HL-60 (cell line): ENCODE measurements at regions not wholly inside any gene's neighbourhood (a gene's known extent, or its start where the extent isn't known, plus 50 kb on each side); places are given as distances from the start of the nearest gene placed in this dataset.

Source experiments
- CTCF ChIP-seq: IDR thresholded peaks from one replicate; pipeline ENCODE4 v1.5.1; 2011; ENCODE audit warnings: low read length, control low read depth, inconsistent platforms; ENCODE audit not compliant: insufficient read depth
- GABPA ChIP-seq: IDR thresholded peaks from 2 replicates; pipeline ENCODE4 v1.6.1; 2012; ENCODE audit warnings: low read depth
- POLR2AphosphoS5 ChIP-seq: IDR thresholded peaks from 2 replicates; pipeline ENCODE4 v1.6.1; 2012; ENCODE audit warnings: low read depth

DNA sequence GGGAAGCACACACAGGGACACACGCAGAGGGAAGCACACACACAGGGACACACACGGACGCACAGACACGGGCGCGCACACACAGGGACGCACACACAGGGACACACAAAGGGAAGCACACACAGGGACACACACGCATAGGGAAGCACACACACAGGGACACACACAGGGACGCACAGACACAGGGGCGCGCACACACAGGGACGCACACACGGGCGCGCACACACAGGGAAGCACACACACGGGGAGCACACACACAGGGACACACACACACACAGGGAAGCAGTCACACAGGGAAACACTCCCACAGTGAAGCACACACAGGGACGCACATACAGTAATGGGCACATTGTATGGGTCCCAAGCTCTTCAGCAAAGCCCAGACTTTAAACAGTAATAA lies 685.3 kb downstream of the TRIML1 start:
- TF ChIP-seq CTCF (no peak), POLR2AphosphoS5 (no peak), GABPA (no peak)
